Calu3 (cell line): ENCODE measurements at regions not wholly inside any gene's neighbourhood (a gene's known extent, or its start where the extent isn't known, plus 50 kb on each side); places are given as distances from the start of the nearest gene placed in this dataset.

Source experiments
- BruUV-seq: library from RNA; stranded (reverse); fragments of 400-500 nt; replicated peaks from 2 replicates; lab custom pipeline; 2021; lab: Mats Ljungman, UMichigan
- CTCF ChIA-PET: fragments of 300-600 bp; sonication (Branson Sonifier 250); formaldehyde crosslinking; loops from one replicate; lab custom pipeline; 2022; ENCODE audit warnings: antibody characterized with exemption; lab: Charles Lee
- DNase-seq: peaks from one replicate; pipeline ENCODE4 v3.0.0; 2022
- H3K27ac Mint-ChIP-seq: one replicate; pipeline ENCODE4 v1.8.0; 2022; ENCODE audit warnings: mixed read lengths; ENCODE audit not compliant: unreplicated experiment
- H3K27me3 Mint-ChIP-seq: one replicate; pipeline ENCODE4 v1.8.0; 2022; ENCODE audit warnings: mixed read lengths; ENCODE audit not compliant: unreplicated experiment
- H3K36me3 Mint-ChIP-seq: one replicate; pipeline ENCODE4 v1.8.0; 2022; ENCODE audit warnings: mild to moderate bottlenecking, moderate library complexity, mixed read lengths; ENCODE audit not compliant: insufficient read depth, unreplicated experiment
- H3K4me1 Mint-ChIP-seq: one replicate; pipeline ENCODE4 v1.8.0; 2022; ENCODE audit warnings: mild to moderate bottlenecking, low read depth, mixed read lengths; ENCODE audit not compliant: unreplicated experiment
- H3K4me3 Mint-ChIP-seq: one replicate; pipeline ENCODE4 v1.8.0; 2022; ENCODE audit warnings: mild to moderate bottlenecking, low read depth, moderate library complexity, mixed read lengths; ENCODE audit not compliant: unreplicated experiment
- H3K9me3 Mint-ChIP-seq: one replicate; pipeline ENCODE4 v1.8.0; 2022; ENCODE audit warnings: low read depth, mixed read lengths; ENCODE audit not compliant: unreplicated experiment
- CTCF ChIP-seq: fragments of 200-600 bp; IDR thresholded peaks from one replicate; pipeline ENCODE4 v1.8.0; 2022; ENCODE audit warnings: antibody characterized with exemption; ENCODE audit not compliant: unreplicated experiment
- intact Hi-C: fragments of 100-400 bp; cut with micrococcal nuclease; formaldehyde crosslinking; loops from one replicate; pipeline ENCODE4 v1.10.0; 2022; ENCODE audit not compliant: unreplicated experiment

DNA sequence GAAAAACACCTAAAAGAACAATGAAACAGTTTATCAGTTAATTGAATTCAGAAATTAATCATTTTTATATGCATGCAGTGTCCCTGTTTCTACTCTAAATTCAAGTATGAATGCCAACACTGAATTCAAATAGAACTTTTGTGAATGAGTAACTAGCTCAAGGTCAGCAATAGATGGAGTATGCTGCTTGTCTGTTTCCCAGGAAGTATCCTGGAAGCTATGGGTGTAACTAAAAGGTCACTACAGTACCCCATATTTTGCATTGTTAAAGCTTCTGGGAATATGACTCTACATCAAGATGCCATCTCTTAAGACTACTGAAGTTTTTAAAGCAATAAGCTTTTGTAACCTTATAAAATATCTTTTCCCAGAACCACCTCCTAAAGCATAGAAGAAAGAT, 681.4 kb upstream of the FBXO33 start:
- no peaks in the 10 kb centered on the region for H3K36me3 Mint-ChIP-seq
- H3K9me3 Mint-ChIP-seq, result peaks cover 9% of the 10 kb centered on the region
- intact Hi-C loops, result no loop called here
- BruUV-seq, result no TSS peak
- no peaks in the 10 kb centered on the region for H3K27me3 Mint-ChIP-seq
- H3K4me3 Mint-ChIP-seq, result no peak overlapping the region
- no peak for TF ChIP-seq CTCF
- H3K4me1 Mint-ChIP-seq, result no peaks in the 10 kb centered on the region
- CTCF ChIA-PET, result no interaction called here
- no peak overlapping the region for H3K27ac Mint-ChIP-seq
- no peak for DNase-seq

GRCh38 chr14:40100544-40101196, 668.4 kb upstream of the FBXO33 start:
- no TSS peak for BruUV-seq
- TF ChIP-seq CTCF, result no peak
- no peaks in the 10 kb centered on the region for H3K27me3 Mint-ChIP-seq
- H3K36me3 Mint-ChIP-seq, result peaks cover 5% of the 10 kb centered on the region
- no peaks in the 10 kb centered on the region for H3K4me1 Mint-ChIP-seq
- CTCF ChIA-PET, result interaction anchor here (0.7 kb wide), 1 partner anchor 192 kb away, joined by 4 read pairs; no protein-coding TSS in a partner anchor
- intact Hi-C loops, result no loop called here
- no peak for DNase-seq
- H3K9me3 Mint-ChIP-seq, result no peaks in the 10 kb centered on the region
- H3K4me3 Mint-ChIP-seq, result no peak overlapping the region
- no peak overlapping the region for H3K27ac Mint-ChIP-seq

- intact Hi-C loops, result no loop called here
- Mint-ChIP-seq H3K36me3 (peaks cover 5% of the 10 kb centered on the region), H3K4me1 (no peaks in the 10 kb centered on the region), H3K27me3 (no peaks in the 10 kb centered on the region), H3K4me3 (no peak overlapping the region), H3K27ac (no peak overlapping the region), H3K9me3 (no peaks in the 10 kb centered on the region)
- DNase-seq, result no peak
- CTCF ChIA-PET, result no interaction called here
- TF ChIP-seq CTCF, result no peak
- no TSS peak for BruUV-seq
These were observed 667.1 kb upstream of the FBXO33 start for GRCh38 chr14:40099316-40099715.

DNA sequence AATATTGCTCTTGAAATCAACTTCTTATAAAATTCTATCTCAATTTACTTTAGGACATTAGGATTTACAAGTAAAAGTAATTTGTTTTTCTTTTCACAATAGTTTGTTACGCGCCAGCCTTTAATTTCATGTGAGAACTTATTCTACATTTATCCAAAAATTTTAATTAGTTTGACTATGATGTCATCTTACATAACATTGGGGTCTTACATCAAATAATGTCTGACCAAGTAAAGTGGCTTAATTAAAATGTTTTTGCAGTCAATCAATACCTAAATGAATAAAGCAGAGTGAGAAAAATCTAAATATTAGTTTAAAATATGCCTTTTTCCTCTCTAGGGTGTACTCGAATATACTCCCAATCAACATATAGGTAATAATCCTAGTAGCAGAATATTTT, 666.2 kb upstream of the FBXO33 start:
- Mint-ChIP-seq H3K36me3 (peaks cover 5% of the 10 kb centered on the region), H3K9me3 (no peaks in the 10 kb centered on the region), H3K4me3 (no peak overlapping the region), H3K27me3 (no peaks in the 10 kb centered on the region), H3K4me1 (no peaks in the 10 kb centered on the region), H3K27ac (no peak overlapping the region)
- TF ChIP-seq CTCF, result no peak
- BruUV-seq, result no TSS peak
- CTCF ChIA-PET, result no interaction called here
- DNase-seq, result no peak
- intact Hi-C loops, result no loop called here
